ENCODE measurements at regions not wholly inside any gene's neighbourhood (a gene's known extent, or its start where the extent isn't known, plus 50 kb on each side); places are given as distances from the start of the nearest gene placed in this dataset.

DNA sequence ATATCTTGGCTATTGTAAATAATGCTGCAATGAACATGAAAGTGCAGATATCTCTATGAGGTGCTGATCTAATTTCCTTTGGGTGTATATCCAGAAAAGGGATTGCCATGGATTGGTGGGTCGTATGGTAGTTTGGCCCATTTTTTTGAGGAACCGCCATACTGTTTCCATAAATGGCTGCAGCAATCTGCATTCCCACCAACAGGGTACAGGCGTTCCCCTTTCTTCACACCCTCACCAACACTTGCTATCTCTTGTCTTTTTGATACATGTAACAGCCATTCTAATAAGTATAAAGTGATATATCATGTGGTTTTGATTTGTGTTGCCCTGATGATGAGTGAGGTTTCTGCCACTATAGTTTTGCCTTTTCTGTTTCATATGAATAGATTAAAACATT, 146.7 kb downstream of the NR2F2 start:
- no peak for TF ChIP-seq POLR2A (IDR thresholded peaks at IDR 0.05)
- TF ChIP-seq, protein P1, sequence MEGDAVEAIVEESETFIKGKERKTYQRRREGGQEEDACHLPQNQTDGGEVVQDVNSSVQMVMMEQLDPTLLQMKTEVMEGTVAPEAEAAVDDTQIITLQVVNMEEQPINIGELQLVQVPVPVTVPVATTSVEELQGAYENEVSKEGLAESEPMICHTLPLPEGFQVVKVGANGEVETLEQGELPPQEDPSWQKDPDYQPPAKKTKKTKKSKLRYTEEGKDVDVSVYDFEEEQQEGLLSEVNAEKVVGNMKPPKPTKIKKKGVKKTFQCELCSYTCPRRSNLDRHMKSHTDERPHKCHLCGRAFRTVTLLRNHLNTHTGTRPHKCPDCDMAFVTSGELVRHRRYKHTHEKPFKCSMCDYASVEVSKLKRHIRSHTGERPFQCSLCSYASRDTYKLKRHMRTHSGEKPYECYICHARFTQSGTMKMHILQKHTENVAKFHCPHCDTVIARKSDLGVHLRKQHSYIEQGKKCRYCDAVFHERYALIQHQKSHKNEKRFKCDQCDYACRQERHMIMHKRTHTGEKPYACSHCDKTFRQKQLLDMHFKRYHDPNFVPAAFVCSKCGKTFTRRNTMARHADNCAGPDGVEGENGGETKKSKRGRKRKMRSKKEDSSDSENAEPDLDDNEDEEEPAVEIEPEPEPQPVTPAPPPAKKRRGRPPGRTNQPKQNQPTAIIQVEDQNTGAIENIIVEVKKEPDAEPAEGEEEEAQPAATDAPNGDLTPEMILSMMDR (IDR thresholded peaks at IDR 0.05 in 4 of 5, conservative IDR thresholded peaks at IDR 0.05 in 1 of 5): no peak

All from gastrocnemius medialis (tissue), 4 donors.